IMR-90 (cell line): ENCODE measurements at regions not wholly inside any gene's neighbourhood (a gene's known extent, or its start where the extent isn't known, plus 50 kb on each side); places are given as distances from the start of the nearest gene placed in this dataset.

ENCODE experiments used
- ATAC-seq: fragments of 200-7000 bp; cut with Tn5 transposase; 2 replicates; pipeline ENCODE4 v1.9.1; 2020; ENCODE audit warnings: low read depth, mild to moderate bottlenecking, moderate library complexity
- BruUV-seq: library from RNA; stranded (reverse); fragments of 400-500 nt; replicated peaks from 2 replicates; lab custom pipeline; 2021; lab: Mats Ljungman, UMichigan
- CTCF ChIA-PET: fragments of 300-600 bp; formaldehyde crosslinking; extraction: SDS; loops from one replicate; lab custom pipeline; 2021; ENCODE audit warnings: antibody characterized with exemption; lab: Yijun Ruan, JAX
- POLR2A ChIA-PET: fragments of 300-600 bp; sonication (Branson Sonifier 250); formaldehyde crosslinking; loops from one replicate; lab custom pipeline; 2022; ENCODE audit warnings: antibody characterized with exemption; ENCODE audit not compliant: unreplicated experiment; lab: Charles Lee
- DNase-seq: peaks from one replicate; pipeline ENCODE4 v3.0.0; 2013
- H2AFZ ChIP-seq: replicated peaks from 2 replicates; pipeline ENCODE3; 2013; ENCODE audit warnings: low read length, mild to moderate bottlenecking; ENCODE audit not compliant: poor library complexity
- H2AK5ac ChIP-seq: 2 replicates; pipeline ENCODE4 v1.6.1; 2013; ENCODE audit warnings: low read depth, low read length, inconsistent platforms
- H2AK9ac ChIP-seq: replicated peaks from 2 replicates; pipeline ENCODE3; 2013; ENCODE audit warnings: mild to moderate bottlenecking, low read depth, low read length, moderate library complexity; ENCODE audit not compliant: poor library complexity
- H2BK120ac ChIP-seq: 2 replicates; pipeline ENCODE4 v1.6.1; 2013; ENCODE audit warnings: low read depth, low read length, inconsistent platforms
- H2BK15ac ChIP-seq: 3 replicates; pipeline ENCODE4 v1.6.1; 2013; ENCODE audit warnings: low read depth, low read length, inconsistent platforms
- H2BK20ac ChIP-seq: 2 replicates; pipeline ENCODE4 v1.6.1; 2013; ENCODE audit warnings: low read depth, mild to moderate bottlenecking, inconsistent platforms, low read length, moderate library complexity
- H2BK5ac ChIP-seq: 2 replicates; pipeline ENCODE4 v1.6.1; 2013; ENCODE audit warnings: mild to moderate bottlenecking, low read depth, low read length, inconsistent platforms; ENCODE audit not compliant: poor library complexity, severe bottlenecking
- H3K14ac ChIP-seq: replicated peaks from 2 replicates; pipeline ENCODE4 v1.6.1; 2013; ENCODE audit warnings: low read depth, low read length, inconsistent platforms
- H3K18ac ChIP-seq: 2 replicates; pipeline ENCODE4 v1.6.1; 2013; ENCODE audit warnings: low read depth, low read length, control low read depth
- H3K23ac ChIP-seq: 2 replicates; pipeline ENCODE4 v1.6.1; 2013; ENCODE audit warnings: low read depth, low read length, inconsistent platforms
- H3K27ac ChIP-seq: 2 replicates; pipeline ENCODE4 v1.5.1; 2013; ENCODE audit warnings: mild to moderate bottlenecking, control low read depth, low read length; ENCODE audit not compliant: insufficient read depth
- H3K27me3 ChIP-seq: 2 replicates; pipeline ENCODE4 v1.6.1; 2013; ENCODE audit warnings: low read length; ENCODE audit not compliant: control insufficient read depth, insufficient read depth
- H3K36me3 ChIP-seq: 2 replicates; pipeline ENCODE4 v1.6.1; 2013; ENCODE audit warnings: low read length, mixed read lengths; ENCODE audit not compliant: control insufficient read depth, insufficient read depth
- H3K4ac ChIP-seq: 2 replicates; pipeline ENCODE4 v1.6.1; 2013; ENCODE audit warnings: low read depth, low read length, inconsistent platforms
- H3K4me1 ChIP-seq: 2 replicates; pipeline ENCODE4 v1.6.1; 2013; ENCODE audit warnings: low read length, mixed read lengths; ENCODE audit not compliant: control insufficient read depth, insufficient read depth
- H3K4me2 ChIP-seq: 2 replicates; pipeline ENCODE4 v1.6.1; 2013; ENCODE audit warnings: low read depth, mild to moderate bottlenecking, control low read depth, low read length, moderate library complexity
- H3K4me3 ChIP-seq: 2 replicates; pipeline ENCODE4 v1.5.1; 2013; ENCODE audit warnings: low read depth, mild to moderate bottlenecking, control low read depth, low read length, moderate library complexity; ENCODE audit not compliant: insufficient read depth
- H3K56ac ChIP-seq: 2 replicates; pipeline ENCODE4 v1.6.1; 2013; ENCODE audit warnings: low read length, inconsistent platforms; ENCODE audit not compliant: insufficient read depth; ENCODE audit errors: extremely low read depth
- H3K79me1 ChIP-seq, 2 experiments: 2 replicates each; pipeline ENCODE4 v1.6.1; 2013; ENCODE audit warnings: low read length in 2 of 2, inconsistent platforms in 1 of 2, low read depth in 1 of 2
- H3K9ac ChIP-seq: 2 replicates; pipeline ENCODE4 v1.6.1; 2013; ENCODE audit warnings: low read depth, low read length, control low read depth
- H3K9me1 ChIP-seq: 2 replicates; pipeline ENCODE4 v1.6.1; 2013; ENCODE audit warnings: low read length, inconsistent platforms; ENCODE audit not compliant: insufficient read depth
- H3K9me3 ChIP-seq: 2 replicates; pipeline ENCODE4 v1.6.1; 2013; ENCODE audit warnings: low read length; ENCODE audit not compliant: control insufficient read depth, insufficient read depth
- H4K20me1 ChIP-seq: 2 replicates; pipeline ENCODE4 v1.6.1; 2013; ENCODE audit warnings: low read length, inconsistent platforms; ENCODE audit not compliant: insufficient read depth
- H4K5ac ChIP-seq: 2 replicates; pipeline ENCODE4 v1.6.1; 2013; ENCODE audit warnings: mild to moderate bottlenecking, low read depth, low read length, control low read depth
- H4K8ac ChIP-seq, 2 experiments: 2 replicates each; pipeline ENCODE4 v1.6.1; 2013; ENCODE audit warnings: low read depth in 2 of 2, low read length in 2 of 2, control low read depth in 1 of 2, inconsistent platforms in 1 of 2
- H4K91ac ChIP-seq: 2 replicates; pipeline ENCODE4 v1.6.1; 2013; ENCODE audit warnings: low read depth, low read length, inconsistent platforms; ENCODE audit not compliant: insufficient read depth
- CEBPB ChIP-seq: IDR thresholded peaks from 2 replicates; pipeline ENCODE4 v1.6.1; 2012; ENCODE audit warnings: low read depth, low read length, improper control_type of control experiment
- CHD1 ChIP-seq: IDR thresholded peaks from 2 replicates; pipeline ENCODE4 v1.6.1; 2012; ENCODE audit warnings: low read depth, low read length, improper control_type of control experiment
- MAFK ChIP-seq: IDR thresholded peaks from 2 replicates; pipeline ENCODE4 v1.6.1; 2012; ENCODE audit warnings: low read depth, low read length, improper control_type of control experiment
- NFE2L2 ChIP-seq: fragments of 150-350 bp; IDR thresholded peaks from 2 replicates; pipeline ENCODE4 v1.6.1; 2016; ENCODE audit warnings: low read depth, mild to moderate bottlenecking, low read length
- RFX5 ChIP-seq: IDR thresholded peaks from 2 replicates; pipeline ENCODE4 v1.8.0; 2012; ENCODE audit warnings: low read depth, mild to moderate bottlenecking, low read length, moderate library complexity
- WGBS, 2 experiments: methylation state at CpG; one replicate each; pipeline versions ENCODE4 v1.1.5 to v1.1.7; 2013; ENCODE audit warnings: missing lambda C conversion rate in 2 of 2; ENCODE audit not compliant: insufficient read length in 1 of 2; ENCODE audit errors: extremely low coverage in 2 of 2; 5-methylcytosine and 5-hydroxymethylcytosine counted together
- dilution Hi-C: fragments of 300-500 bp; cut with HindIII; formaldehyde crosslinking; loops from one replicate; pipeline ENCODE4 v1.14.3; 2018; ENCODE audit warnings: low sequenced_read_pairs; ENCODE audit not compliant: unreplicated experiment
- in situ Hi-C: fragments of 300-500 bp; cut with MboI; formaldehyde crosslinking; loops from 3 replicates; pipeline ENCODE4 v1.14.3; 2019; ENCODE audit warnings: low sequenced_read_pairs, inconsistent platforms, mixed read lengths
- intact Hi-C: fragments of 100-400 bp; cut with micrococcal nuclease; formaldehyde crosslinking; loops from 2 replicates; pipeline ENCODE4 v1.10.0; 2022
- TF ChIP-seq, protein P1 (sequence below): fragments of 150-350 bp; IDR thresholded peaks from 2 replicates; pipeline ENCODE4 v1.6.1; 2016; ENCODE audit warnings: low read depth, mild to moderate bottlenecking, low read length, moderate library complexity, borderline replicate concordance

DNA sequence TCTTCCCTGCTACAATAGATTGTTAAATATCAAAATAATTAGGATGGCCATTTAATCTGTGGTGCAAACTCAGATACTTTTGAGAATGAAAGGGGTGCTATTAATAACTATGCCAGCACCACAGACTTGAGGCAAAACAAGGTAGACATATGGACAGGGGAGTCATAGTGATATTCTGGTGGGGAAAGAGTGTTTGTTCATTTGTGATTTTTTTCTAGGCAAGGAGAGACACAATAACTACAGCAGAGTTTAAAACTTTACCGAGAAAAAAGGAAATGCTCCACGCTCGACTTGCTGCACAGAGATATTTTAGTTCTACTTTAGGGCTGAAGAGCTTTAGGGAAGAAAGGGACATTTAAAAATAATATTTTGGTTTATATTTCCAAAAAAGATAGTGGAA lies 611.2 kb upstream of the GRM7 start:
- dilution Hi-C loops: no loop called here

More for the DNA sequence above, 611.2 kb upstream of the GRM7 start:
- no peak overlapping the region for H4K8ac ChIP-seq
- in situ Hi-C loops (no loop called here), intact Hi-C loops (no loop called here)
- H4K20me1 ChIP-seq: no peaks in the 10 kb centered on the region
- H2BK15ac ChIP-seq: no peak overlapping the region
- H2AK9ac ChIP-seq: no peak overlapping the region
- H3K79me1 ChIP-seq: no peaks in the 10 kb centered on the region
- H2AK5ac ChIP-seq: no peak overlapping the region
- no CpG with 5 or more reads among the region's 3 CpGs for WGBS, 2 experiments
- H2AFZ ChIP-seq: no peak overlapping the region
- H2BK5ac ChIP-seq: no peak overlapping the region
- no peak overlapping the region for H3K4me3 ChIP-seq
- no peak for TF ChIP-seq MAFK
- TF ChIP-seq NFE2L2: no peak
- TF ChIP-seq RFX5: no peak
- TF ChIP-seq CEBPB: no peak
- TF ChIP-seq CHD1: no peak
- TF ChIP-seq, protein P1, sequence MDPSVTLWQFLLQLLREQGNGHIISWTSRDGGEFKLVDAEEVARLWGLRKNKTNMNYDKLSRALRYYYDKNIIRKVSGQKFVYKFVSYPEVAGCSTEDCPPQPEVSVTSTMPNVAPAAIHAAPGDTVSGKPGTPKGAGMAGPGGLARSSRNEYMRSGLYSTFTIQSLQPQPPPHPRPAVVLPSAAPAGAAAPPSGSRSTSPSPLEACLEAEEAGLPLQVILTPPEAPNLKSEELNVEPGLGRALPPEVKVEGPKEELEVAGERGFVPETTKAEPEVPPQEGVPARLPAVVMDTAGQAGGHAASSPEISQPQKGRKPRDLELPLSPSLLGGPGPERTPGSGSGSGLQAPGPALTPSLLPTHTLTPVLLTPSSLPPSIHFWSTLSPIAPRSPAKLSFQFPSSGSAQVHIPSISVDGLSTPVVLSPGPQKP: no peak
- DNase-seq (no peak), ATAC-seq (no peak)
- no peaks in the 10 kb centered on the region for H3K4me1 ChIP-seq
- H3K9me3 ChIP-seq: peaks cover 9% of the 10 kb centered on the region; the same call in 1 of the 2 replicates
- no peak overlapping the region for H2BK20ac ChIP-seq
- H3K27ac ChIP-seq: no peak overlapping the region
- no peaks in the 10 kb centered on the region for H3K27me3 ChIP-seq
- H3K23ac ChIP-seq: no peak overlapping the region
- H4K91ac ChIP-seq: no peak overlapping the region
- no peak overlapping the region for H3K18ac ChIP-seq
- no peak overlapping the region for H4K5ac ChIP-seq
- H3K4me2 ChIP-seq: no peak overlapping the region
- H3K56ac ChIP-seq: no peak overlapping the region
- H3K4ac ChIP-seq: no peak overlapping the region
- ChIA-PET POLR2A (no interaction called here), CTCF (no interaction called here)
- BruUV-seq: no TSS peak
- no peaks in the 10 kb centered on the region for H3K9me1 ChIP-seq
- no peaks in the 10 kb centered on the region for H3K36me3 ChIP-seq
- no peak overlapping the region for H3K9ac ChIP-seq
- no peak overlapping the region for H2BK120ac ChIP-seq
- H3K14ac ChIP-seq: no peak overlapping the region
